ENCODE measurements at regions not wholly inside any gene's neighbourhood (a gene's known extent, or its start where the extent isn't known, plus 50 kb on each side); places are given as distances from the start of the nearest gene placed in this dataset.

- Mint-ChIP-seq H3K27me3 (no peaks in the 10 kb centered on the region), H3K36me3 (ENCODE audit: low read depth) (no peaks in the 10 kb centered on the region), H3K9me3 (peaks cover 8% of the 10 kb centered on the region), H3K27ac (no peak overlapping the region), H3K4me1 (no peaks in the 10 kb centered on the region), H3K4me3 (no peak overlapping the region)
- DNase-seq (no peak), ATAC-seq (ENCODE audit: low read depth) (no peak)
- intact Hi-C loops (cut with micrococcal nuclease), result no loop called here
- ChIA-PET CTCF (no interaction called here), POLR2A (no interaction called here)
- TF ChIP-seq CTCF (IDR thresholded peaks at IDR 0.05), result no peak
Observed at GRCh38 chr5:26060212-26060611, 978.2 kb downstream of the CDH9 start.

DNA sequence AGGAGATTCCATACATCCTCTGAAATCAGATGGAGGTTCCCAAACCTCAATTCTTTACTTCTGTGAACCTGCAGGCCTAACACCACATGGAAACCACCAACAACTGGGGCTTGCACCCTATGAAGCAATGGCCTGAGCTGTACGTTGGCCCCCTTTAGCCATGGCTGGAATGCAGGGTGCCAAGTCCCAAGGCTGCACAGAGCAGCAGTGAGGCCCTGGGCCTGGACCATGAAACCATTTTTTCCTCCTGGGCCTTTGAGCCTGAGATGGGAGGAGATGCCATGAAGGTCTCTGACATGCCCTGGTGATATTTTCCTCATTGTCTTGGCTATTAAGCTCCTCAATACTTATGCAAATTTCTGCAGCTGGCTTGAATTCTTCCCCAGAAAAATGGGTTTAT, 983.8 kb downstream of the CDH9 start:
- intact Hi-C loops (cut with micrococcal nuclease), result no loop called here
- no peak for TF ChIP-seq CTCF (IDR thresholded peaks at IDR 0.05)
- Mint-ChIP-seq H3K4me1 (no peaks in the 10 kb centered on the region), H3K27ac (no peak overlapping the region), H3K36me3 (ENCODE audit: low read depth) (no peaks in the 10 kb centered on the region), H3K9me3 (peaks cover 8% of the 10 kb centered on the region), H3K4me3 (no peak overlapping the region), H3K27me3 (no peaks in the 10 kb centered on the region)
- ChIA-PET POLR2A (no interaction called here), CTCF (no interaction called here)
- ATAC-seq (ENCODE audit: low read depth) (no peak), DNase-seq (no peak)

DNA sequence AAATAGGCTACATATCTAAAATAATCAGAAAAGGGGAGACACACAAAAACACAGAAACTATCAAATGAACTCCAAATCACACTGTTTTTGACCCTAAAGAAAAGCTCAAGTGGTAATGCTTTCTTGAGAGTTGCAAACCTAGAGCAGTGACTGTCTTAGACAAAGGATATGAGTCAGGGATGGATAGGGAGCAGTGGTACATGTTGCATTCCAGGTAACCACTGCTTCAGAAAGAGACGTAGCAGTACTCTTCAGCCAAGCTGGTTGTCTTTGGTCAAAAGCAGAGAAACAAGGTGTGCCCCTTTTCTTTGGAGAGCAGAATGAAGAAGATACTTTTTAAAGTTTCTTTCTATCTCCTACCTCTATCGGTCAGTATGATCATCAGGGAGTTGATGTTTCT, 1003.6 kb downstream of the CDH9 start:
- POLR2A ChIA-PET, result no interaction called here
- DNase-seq, result no peak
- Mint-ChIP-seq H3K36me3 (ENCODE audit: low read depth) (no peaks in the 10 kb centered on the region), H3K4me3 (no peak overlapping the region), H3K27ac (no peak overlapping the region), H3K4me1 (no peaks in the 10 kb centered on the region), H3K27me3 (no peaks in the 10 kb centered on the region), H3K9me3 (peaks cover 7% of the 10 kb centered on the region)
- no peak for ATAC-seq (ENCODE audit: low read depth)
- CTCF ChIA-PET, result no interaction called here
- TF ChIP-seq CTCF (IDR thresholded peaks at IDR 0.05), result no peak
- intact Hi-C loops (cut with micrococcal nuclease), result no loop called here

DNA sequence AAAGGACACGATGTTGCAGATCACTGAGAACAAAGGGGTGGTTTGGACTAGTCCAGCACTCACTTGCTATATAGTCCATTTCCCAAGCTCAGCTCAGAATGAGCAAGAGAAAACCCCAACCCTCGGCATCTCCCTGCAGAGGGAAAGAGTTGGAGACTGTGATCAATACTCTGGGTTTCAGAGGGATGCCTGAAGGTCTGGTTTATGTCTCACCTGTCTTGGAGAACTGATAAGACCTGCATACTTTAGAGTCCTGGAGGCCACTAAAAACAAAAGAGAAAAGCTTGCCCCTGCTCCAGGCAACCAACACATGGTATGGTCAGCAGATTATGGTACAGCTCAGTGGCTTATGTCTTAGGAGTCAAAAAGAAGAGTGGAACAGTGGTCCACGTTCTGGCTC, 1006.9 kb downstream of the CDH9 start:
- ChIA-PET CTCF (no interaction called here), POLR2A (no interaction called here)
- no peak overlapping the region for H3K4me3 Mint-ChIP-seq
- no peaks in the 10 kb centered on the region for H3K27me3 Mint-ChIP-seq
- H3K4me1 Mint-ChIP-seq, result no peaks in the 10 kb centered on the region
- no peaks in the 10 kb centered on the region for H3K36me3 Mint-ChIP-seq (ENCODE audit: low read depth)
- intact Hi-C loops (cut with micrococcal nuclease), result no loop called here
- DNase-seq, result no peak
- TF ChIP-seq CTCF (IDR thresholded peaks at IDR 0.05), result no peak
- ATAC-seq (ENCODE audit: low read depth), result no peak
- H3K9me3 Mint-ChIP-seq, result no peaks in the 10 kb centered on the region
- H3K27ac Mint-ChIP-seq, result no peak overlapping the region

DNA sequence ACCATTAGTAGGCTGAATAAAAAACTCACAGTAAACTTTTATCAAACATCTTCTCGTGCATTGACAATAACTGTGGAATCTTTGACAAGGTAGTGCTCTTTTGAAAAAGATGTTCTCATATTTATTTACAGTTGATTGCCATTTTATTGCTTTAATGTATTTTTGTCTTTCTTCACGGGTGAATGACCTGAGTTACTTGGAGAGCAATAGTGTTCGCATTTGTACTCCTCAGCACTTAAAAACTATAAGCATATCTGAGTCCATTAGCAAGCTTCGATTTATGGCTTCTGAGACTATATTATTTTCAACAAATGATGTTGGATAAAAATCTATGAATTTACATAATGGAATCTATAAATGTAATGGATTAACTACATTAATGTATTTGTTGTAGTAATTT, 1012.3 kb downstream of the CDH9 start:
- DNase-seq, result no peak
- intact Hi-C loops (cut with micrococcal nuclease), result no loop called here
- H3K27ac Mint-ChIP-seq, result no peak overlapping the region
- no peaks in the 10 kb centered on the region for H3K36me3 Mint-ChIP-seq (ENCODE audit: low read depth)
- no peaks in the 10 kb centered on the region for H3K9me3 Mint-ChIP-seq
- H3K4me1 Mint-ChIP-seq, result no peaks in the 10 kb centered on the region
- CTCF ChIA-PET, result no interaction called here
- no peak overlapping the region for H3K4me3 Mint-ChIP-seq
- ATAC-seq (ENCODE audit: low read depth), result no peak
- POLR2A ChIA-PET, result no interaction called here
- no peaks in the 10 kb centered on the region for H3K27me3 Mint-ChIP-seq
- no peak for TF ChIP-seq CTCF (IDR thresholded peaks at IDR 0.05)

Data from activated B cell treated with CpG ODN at 0.5 μM for 24 hours (primary cell).